ENCODE measurements at regions not wholly inside any gene's neighbourhood (a gene's known extent, or its start where the extent isn't known, plus 50 kb on each side); places are given as distances from the start of the nearest gene placed in this dataset.

- Histone ChIP-seq H3K9me3 (ENCODE audit: control insufficient read depth in 1 of 2, insufficient read depth in 1 of 2, low read depth in 1 of 2, low read length in 2 of 2) (0 out of 4 replicates have a peak, but pooled peaks cover 0 to 9% of the 10 kb centered on the region in 2 experiments), H3K9me2 (ENCODE audit: insufficient read depth) (no peaks in the 10 kb centered on the region), H3K4me1 (ENCODE audit: control insufficient read depth in 1 of 2, insufficient read depth in 2 of 2, low read length in 2 of 2) (no peaks in the 10 kb centered on the region), H3K4me2 (ENCODE audit: low read length) (no peak overlapping the region), H3K4me3 (replicated peaks in 1 of 2; ENCODE audit: low read depth in 1 of 2, low read length in 2 of 2) (no peak overlapping the region), H3K79me2 (ENCODE audit: insufficient read depth, low read length) (no peaks in the 10 kb centered on the region), H4K20me1 (ENCODE audit: insufficient read depth) (no peaks in the 10 kb centered on the region), H3K9ac (ENCODE audit: low read length) (no peak overlapping the region), H3K27ac (ENCODE audit: low read depth, low read length) (no peak overlapping the region), H3K27me3 (ENCODE audit: insufficient read depth, low read length) (no peaks in the 10 kb centered on the region), H3K36me3 (ENCODE audit: control insufficient read depth in 1 of 2, insufficient read depth in 2 of 2, low read length in 2 of 2) (no peaks in the 10 kb centered on the region), H2AFZ (ENCODE audit: low read depth, low read length, poor library complexity, severe bottlenecking) (no peak overlapping the region)
- ChIA-PET CTCF (no interaction called here), RAD21 (ENCODE audit: low non-redundant PET in 1 of 2, low total read pairs in 2 of 2, uncharacterized antibody in 2 of 2, unreplicated experiment in 2 of 2) (no interaction called here), POLR2A (no interaction called here)
- BruUV-seq (replicated peaks): no TSS peak
- no peak for DNase-seq (ENCODE audit: low read depth, low spot score)
- ATAC-seq: no peak
- TF ChIP-seq TCF7L2 (IDR thresholded peaks at IDR 0.05; ENCODE audit: borderline replicate concordance, extremely low read depth, insufficient read depth, insufficient read length) (no peak), SP1 (IDR thresholded peaks at IDR 0.05; ENCODE audit: low read depth) (no peak), EGR1 (IDR thresholded peaks at IDR 0.05; ENCODE audit: low read depth) (no peak), ZNF274 (IDR thresholded peaks at IDR 0.05; ENCODE audit: low read depth, low read length) (no peak), CBX3 (IDR thresholded peaks at IDR 0.05; ENCODE audit: low read depth) (no peak), SRF (IDR thresholded peaks at IDR 0.05; ENCODE audit: low read depth) (no peak), EZH2 (IDR thresholded peaks at IDR 0.05) (no peak), CTCF (IDR thresholded peaks at IDR 0.05 in 2 of 3, conservative IDR thresholded peaks at IDR 0.05 in 1 of 3; ENCODE audit: borderline replicate concordance in 1 of 3, insufficient read depth in 1 of 3, low read depth in 2 of 3, low read length in 2 of 3) (no peak), POLR2AphosphoS5 (IDR thresholded peaks at IDR 0.05; ENCODE audit: low read depth, low read length) (no peak), ELF1 (IDR thresholded peaks at IDR 0.05; ENCODE audit: borderline replicate concordance, low read depth) (no peak), JUND (IDR thresholded peaks at IDR 0.05) (no peak), ATF3 (IDR thresholded peaks at IDR 0.05) (no peak), MAX (IDR thresholded peaks at IDR 0.05) (no peak), EZH2phosphoT487 (IDR thresholded peaks at IDR 0.05; ENCODE audit: borderline replicate concordance) (no peak), CEBPB (IDR thresholded peaks at IDR 0.05; ENCODE audit: low read depth) (no peak), REST (IDR thresholded peaks at IDR 0.05; ENCODE audit: low read depth) (no peak), YY1 (IDR thresholded peaks at IDR 0.05; ENCODE audit: extremely low read depth, insufficient replicate concordance, low read depth, low read length) (no peak), RAD21 (IDR thresholded peaks at IDR 0.05; ENCODE audit: low read depth) (no peak)
- intact Hi-C loops (cut with micrococcal nuclease): no loop called here
Observed at GRCh38 chr10:43773736-43774135, 125.1 kb upstream of the ZNF32 start.

Data from HCT116 (cell line).